SK-N-SH (cell line): ENCODE measurements at regions not wholly inside any gene's neighbourhood (a gene's known extent, or its start where the extent isn't known, plus 50 kb on each side); places are given as distances from the start of the nearest gene placed in this dataset.

Experiments
- CTCF ChIA-PET: fragments of 300-600, 350-600 bp; formaldehyde crosslinking; extraction: SDS; loops from one replicate; lab custom pipeline; 2021; lab: Yijun Ruan, JAX
- POLR2A ChIA-PET: fragments of 350-600 bp; sonication (Branson Sonifier 250); formaldehyde crosslinking; extraction: SDS; loops from one replicate; lab custom pipeline; 2020; ENCODE audit warnings: antibody characterized with exemption, inconsistent platforms; lab: Yijun Ruan, JAX
- DNase-seq: peaks from one replicate; pipeline ENCODE4 v3.0.0; 2012
- H2AFZ ChIP-seq: fragments of 200-600 bp; sonication (generic); 2 replicates; pipeline ENCODE4 v1.8.1; 2016; ENCODE audit warnings: antibody characterized with exemption, mild to moderate bottlenecking, low read depth
- H3F3A ChIP-seq: fragments of 200-600 bp; sonication (generic); replicated peaks from 2 replicates; pipeline ENCODE3; 2016; ENCODE audit warnings: antibody characterized with exemption, mild to moderate bottlenecking; ENCODE audit not compliant: insufficient read depth
- H3K27ac ChIP-seq, 2 experiments: fragments of 200-500 bp in 1 of 2; fragments of 200-600 bp in 1 of 2; sonication (Bioruptor generic) in 1 of 2; sonication (generic), shearing (Covaris generic) in 1 of 2; 2 replicates each; pipeline versions ENCODE4 v1.5.1 to v1.6.1; 2014 to 2016; ENCODE audit warnings: low read depth in 2 of 2, inconsistent platforms in 1 of 2, low read length in 1 of 2, mild to moderate bottlenecking in 1 of 2, mixed read lengths in 1 of 2
- H3K27me3 ChIP-seq: fragments of 200-600 bp; sonication (generic), shearing (Covaris generic); 2 replicates; pipeline ENCODE4 v1.6.1; 2016; ENCODE audit warnings: mixed run types; ENCODE audit not compliant: insufficient read depth
- H3K36me3 ChIP-seq, 2 experiments: fragments of 200-500 bp in 1 of 2; fragments of 200-600 bp in 1 of 2; sonication (Bioruptor generic) in 1 of 2; sonication (generic) in 1 of 2; replicated peaks in 1 of 2; 2 replicates each; pipeline versions ENCODE3 to v1.5.1; 2014 to 2016; ENCODE audit warnings: low read length in 1 of 2, mild to moderate bottlenecking in 1 of 2; ENCODE audit not compliant: insufficient read depth in 2 of 2, control insufficient read depth in 1 of 2
- H3K4me1 ChIP-seq, 2 experiments: fragments of 200-500 bp in 1 of 2; fragments of 200-600 bp in 1 of 2; sonication (Bioruptor generic) in 1 of 2; sonication (generic), shearing (Covaris generic) in 1 of 2; 2 replicates each; pipeline versions ENCODE4 v1.5.1 to v1.6.1; 2014 to 2016; ENCODE audit warnings: low read depth in 1 of 2, low read length in 1 of 2, mixed run types in 1 of 2; ENCODE audit not compliant: insufficient read depth in 2 of 2, control insufficient read depth in 1 of 2
- H3K4me2 ChIP-seq: fragments of 200-600 bp; sonication (generic), shearing (Covaris generic); 2 replicates; pipeline ENCODE4 v1.6.1; 2017; ENCODE audit warnings: mixed run types
- H3K4me3 ChIP-seq, 2 experiments: fragments of 200-500 bp in 1 of 2; fragments of 200-600 bp in 1 of 2; sonication (Bioruptor generic) in 1 of 2; sonication (generic), shearing (Covaris generic) in 1 of 2; 2 replicates each; pipeline versions ENCODE4 v1.5.1 to v1.8.1; 2014 to 2016; ENCODE audit warnings: low read depth in 2 of 2, inconsistent platforms in 1 of 2, low read length in 1 of 2, mild to moderate bottlenecking in 1 of 2, mixed read lengths in 1 of 2, moderate library complexity in 1 of 2
- H3K79me2 ChIP-seq: fragments of 200-600 bp; sonication (generic); 2 replicates; pipeline ENCODE4 v1.8.1; 2017; ENCODE audit warnings: mild to moderate bottlenecking; ENCODE audit not compliant: insufficient read depth
- H3K9ac ChIP-seq: fragments of 200-600 bp; sonication (generic); 2 replicates; pipeline ENCODE4 v1.6.1; 2017; ENCODE audit warnings: mixed run types
- H3K9me2 ChIP-seq: fragments of 200-600 bp; sonication (generic); 2 replicates; pipeline ENCODE4 v1.6.1; 2017; ENCODE audit warnings: mixed run types
- H3K9me3 ChIP-seq: fragments of 200-600 bp; sonication (generic); 2 replicates; pipeline ENCODE4 v1.6.1; 2017; ENCODE audit warnings: mixed run types, mild to moderate bottlenecking, moderate library complexity
- H4K20me1 ChIP-seq: fragments of 200-600 bp; sonication (generic); 2 replicates; pipeline ENCODE4 v1.6.1; 2017; ENCODE audit warnings: mild to moderate bottlenecking, mixed run types; ENCODE audit not compliant: insufficient read depth
- CTCF ChIP-seq: fragments of 200-600 bp; sonication (generic); IDR thresholded peaks from 2 replicates; pipeline ENCODE4 v1.6.1; 2017; ENCODE audit warnings: antibody characterized with exemption, mild to moderate bottlenecking, moderate library complexity
- EP300 ChIP-seq, 2 experiments: IDR thresholded peaks; 2 replicates each; pipeline versions ENCODE4 v1.4.0 to v1.6.1; 2012; ENCODE audit warnings: borderline replicate concordance in 1 of 2, low read depth in 1 of 2, low read length in 1 of 2
- FOXM1 ChIP-seq: IDR thresholded peaks from 2 replicates; pipeline ENCODE4 v1.4.0; 2012; ENCODE audit warnings: low read depth, mild to moderate bottlenecking
- GATA2 ChIP-seq: sonication (generic); formaldehyde crosslinking; IDR thresholded peaks from 2 replicates; pipeline ENCODE4 v1.5.0; 2020; ENCODE audit warnings: mild to moderate bottlenecking, missing genetic modification reagents
- MEF2A ChIP-seq: IDR thresholded peaks from 2 replicates; pipeline ENCODE4 v1.4.0; 2012; ENCODE audit warnings: low read depth, borderline replicate concordance
- MXI1 ChIP-seq: IDR thresholded peaks from 2 replicates; pipeline ENCODE4 v1.6.1; 2012; ENCODE audit warnings: mild to moderate bottlenecking, low read depth, low read length, improper control_type of control experiment
- PBX3 ChIP-seq: IDR thresholded peaks from 2 replicates; pipeline ENCODE4; 2012
- RAD21 ChIP-seq: IDR thresholded peaks from 2 replicates; pipeline ENCODE4 v1.6.1; 2012; ENCODE audit warnings: mild to moderate bottlenecking, low read length
- SIN3A ChIP-seq: IDR thresholded peaks from 2 replicates; pipeline ENCODE4 v1.6.1; 2012; ENCODE audit warnings: low read depth, mild to moderate bottlenecking, low read length, moderate library complexity, borderline replicate concordance
- ZBTB33 ChIP-seq: IDR thresholded peaks from 2 replicates; pipeline ENCODE4 v1.4.0; 2012; ENCODE audit warnings: low read depth, borderline replicate concordance
- WGBS: methylation state at CpG from one replicate; pipeline ENCODE4 v1.1.6; 2017; ENCODE audit warnings: low lambda C conversion rate; 5-methylcytosine and 5-hydroxymethylcytosine counted together

GRCh38 chr19:28981994-28982393 is 231.0 kb downstream of the UQCRFS1 start:
- Histone ChIP-seq H3K9ac (no peak overlapping the region), H3K4me2 (no peak overlapping the region), H3K9me2 (no peaks in the 10 kb centered on the region), H3K27ac (no peak overlapping the region)
- TF ChIP-seq ZBTB33 (no peak), MXI1 (no peak), GATA2 (no peak)
- TF ChIP-seq, all 33 proteins: peak for 0
- ChIA-PET POLR2A (no interaction called here), CTCF (interaction anchor here (0.7 kb wide), 1 partner anchor 628 kb away, joined by 3 read pairs; no protein-coding TSS in a partner anchor)
- Histone ChIP-seq H2AFZ (no peak overlapping the region), H3K27me3 (peaks cover 13% of the 10 kb centered on the region; the same call in 1 of the 2 replicates), H3K79me2 (no peaks in the 10 kb centered on the region), H3K9me3 (no peaks in the 10 kb centered on the region), H3F3A (no peaks in the 10 kb centered on the region), H3K4me1 (no peaks in the 10 kb centered on the region), H4K20me1 (no peaks in the 10 kb centered on the region), H3K4me3 (no peak overlapping the region), H3K36me3 (no peaks in the 10 kb centered on the region)
- no peak for DNase-seq
- WGBS, result 41% methylated on average over 2 of the region's 2 CpGs

DNA sequence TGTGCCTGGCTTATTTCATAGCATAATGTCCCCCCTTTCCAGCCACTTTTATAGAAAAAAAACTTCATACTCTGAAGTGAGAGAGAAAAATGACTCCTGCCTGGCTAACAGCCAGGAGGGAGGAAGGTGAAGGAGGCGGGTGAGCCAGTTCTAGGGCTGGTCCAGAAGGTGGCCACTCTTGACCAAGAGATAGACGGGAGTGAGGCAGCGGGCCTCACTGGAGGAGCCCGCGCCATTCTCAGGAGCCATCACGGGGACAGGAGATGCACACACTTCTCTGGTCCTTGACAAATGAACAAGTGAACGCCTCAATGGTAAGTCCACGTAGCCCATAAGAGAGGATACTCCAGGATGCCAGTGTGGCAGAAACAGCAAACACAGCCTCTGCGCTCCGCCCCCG is 231.4 kb downstream of the UQCRFS1 start:
- TF ChIP-seq CTCF, result no peak
- TF ChIP-seq MEF2A, result no peak
- TF ChIP-seq GATA2, result no peak
- no peak for TF ChIP-seq RAD21
- TF ChIP-seq FOXM1, result no peak
- no peak for TF ChIP-seq PBX3
- no peak for TF ChIP-seq EP300 (IDR thresholded peaks at IDR 0.05; ENCODE audit: borderline replicate concordance in 1 of 2, low read depth in 1 of 2, low read length in 1 of 2)
- no peak for TF ChIP-seq SIN3A
- H3K79me2 ChIP-seq, result no peaks in the 10 kb centered on the region
- no peaks in the 10 kb centered on the region for H3F3A ChIP-seq
- H3K27me3 ChIP-seq, result peaks cover 13% of the 10 kb centered on the region; the same call in 1 of the 2 replicates
- no peaks in the 10 kb centered on the region for H3K9me3 ChIP-seq
- no peak overlapping the region for H3K4me2 ChIP-seq
- no peak overlapping the region for H3K27ac ChIP-seq
- no peak overlapping the region for H3K9ac ChIP-seq
- CTCF ChIA-PET, result no interaction called here
- no peaks in the 10 kb centered on the region for H3K9me2 ChIP-seq
- WGBS, result 21% methylated on average over 11 of the region's 11 CpGs
- H3K4me3 ChIP-seq, result no peak overlapping the region
- H4K20me1 ChIP-seq, result no peaks in the 10 kb centered on the region
- H3K36me3 ChIP-seq, result no peaks in the 10 kb centered on the region
- POLR2A ChIA-PET, result no interaction called here
- DNase-seq, result no peak
- H3K4me1 ChIP-seq, result no peaks in the 10 kb centered on the region
- no peak overlapping the region for H2AFZ ChIP-seq
